GM06990 (cell line): ENCODE measurements at regions not wholly inside any gene's neighbourhood (a gene's known extent, or its start where the extent isn't known, plus 50 kb on each side); places are given as distances from the start of the nearest gene placed in this dataset.

Experiments used
- DNase-seq: peaks from one replicate; pipeline ENCODE4 v3.0.0-alpha.2; 2011; ENCODE audit not compliant: insufficient read length; ENCODE audit errors: extremely low read depth
- H3K27me3 ChIP-seq: replicated peaks from 2 replicates; pipeline ENCODE4 v1.6.0; 2011; ENCODE audit warnings: low read length; ENCODE audit not compliant: control insufficient read depth, insufficient read depth
- H3K36me3 ChIP-seq: 2 replicates; pipeline ENCODE4 v1.5.1; 2011; ENCODE audit warnings: low read length; ENCODE audit not compliant: control insufficient read depth, insufficient read depth
- H3K4me3 ChIP-seq: replicated peaks from 2 replicates; pipeline ENCODE4 v1.5.1; 2011; ENCODE audit warnings: low read depth, mild to moderate bottlenecking, control low read depth, low read length
- CTCF ChIP-seq: IDR thresholded peaks from 2 replicates; pipeline ENCODE4 v1.5.1; 2011; ENCODE audit warnings: low read length, control low read depth, mild to moderate bottlenecking, inconsistent platforms; ENCODE audit not compliant: insufficient read depth, poor library complexity, severe bottlenecking

GRCh38 chr4:173857828-173858227 lies 327.8 kb upstream of the HAND2 start:
- Histone ChIP-seq H3K27me3 (no peaks in the 10 kb centered on the region), H3K36me3 (no peaks in the 10 kb centered on the region), H3K4me3 (no peak overlapping the region)
- TF ChIP-seq CTCF: no peak
- DNase-seq: no peak

- no peak overlapping the region for H3K4me3 ChIP-seq
- TF ChIP-seq CTCF: no peak
- no peak for DNase-seq
- H3K27me3 ChIP-seq: no peaks in the 10 kb centered on the region
- no peaks in the 10 kb centered on the region for H3K36me3 ChIP-seq
Observed at GRCh38 chr4:173855015-173855414, 325.0 kb upstream of the HAND2 start.

- H3K4me3 ChIP-seq: no peak overlapping the region
- TF ChIP-seq CTCF: no peak
- H3K27me3 ChIP-seq: no peaks in the 10 kb centered on the region
- H3K36me3 ChIP-seq: no peaks in the 10 kb centered on the region
- DNase-seq: no peak
Observed at GRCh38 chr4:173852775-173853174, 322.7 kb upstream of the HAND2 start.

GRCh38 chr4:173845580-173845979 lies 315.6 kb upstream of the HAND2 start:
- H3K36me3 ChIP-seq: no peaks in the 10 kb centered on the region

GRCh38 chr4:173839865-173840264 lies 309.8 kb upstream of the HAND2 start:
- Histone ChIP-seq H3K36me3 (no peaks in the 10 kb centered on the region), H3K27me3 (no peaks in the 10 kb centered on the region), H3K4me3 (no peak overlapping the region)
- no peak for DNase-seq
- no peak for TF ChIP-seq CTCF

More at GRCh38 chr4:173845580-173845979, 315.6 kb upstream of the HAND2 start:
- no peaks in the 10 kb centered on the region for H3K27me3 ChIP-seq
- no peak for DNase-seq
- H3K4me3 ChIP-seq: no peak overlapping the region
- TF ChIP-seq CTCF: no peak

- no peak for TF ChIP-seq CTCF
- Histone ChIP-seq H3K4me3 (no peak overlapping the region), H3K36me3 (no peaks in the 10 kb centered on the region), H3K27me3 (no peaks in the 10 kb centered on the region)
- no peak for DNase-seq
Observed at GRCh38 chr4:173837517-173837916, 307.5 kb upstream of the HAND2 start.
